ENCODE measurements at regions not wholly inside any gene's neighbourhood (a gene's known extent, or its start where the extent isn't known, plus 50 kb on each side); places are given as distances from the start of the nearest gene placed in this dataset.

GRCh38 chr5:97644896-97645295 lies 461.8 kb upstream of the RIOK2 start:
- CTCF ChIA-PET, result no interaction called here
- POLR2A ChIA-PET, result no interaction called here

- POLR2A ChIA-PET, result no interaction called here
- CTCF ChIA-PET, result no interaction called here
Measured at GRCh38 chr5:97657239-97657638, 474.2 kb upstream of the RIOK2 start.

DNA sequence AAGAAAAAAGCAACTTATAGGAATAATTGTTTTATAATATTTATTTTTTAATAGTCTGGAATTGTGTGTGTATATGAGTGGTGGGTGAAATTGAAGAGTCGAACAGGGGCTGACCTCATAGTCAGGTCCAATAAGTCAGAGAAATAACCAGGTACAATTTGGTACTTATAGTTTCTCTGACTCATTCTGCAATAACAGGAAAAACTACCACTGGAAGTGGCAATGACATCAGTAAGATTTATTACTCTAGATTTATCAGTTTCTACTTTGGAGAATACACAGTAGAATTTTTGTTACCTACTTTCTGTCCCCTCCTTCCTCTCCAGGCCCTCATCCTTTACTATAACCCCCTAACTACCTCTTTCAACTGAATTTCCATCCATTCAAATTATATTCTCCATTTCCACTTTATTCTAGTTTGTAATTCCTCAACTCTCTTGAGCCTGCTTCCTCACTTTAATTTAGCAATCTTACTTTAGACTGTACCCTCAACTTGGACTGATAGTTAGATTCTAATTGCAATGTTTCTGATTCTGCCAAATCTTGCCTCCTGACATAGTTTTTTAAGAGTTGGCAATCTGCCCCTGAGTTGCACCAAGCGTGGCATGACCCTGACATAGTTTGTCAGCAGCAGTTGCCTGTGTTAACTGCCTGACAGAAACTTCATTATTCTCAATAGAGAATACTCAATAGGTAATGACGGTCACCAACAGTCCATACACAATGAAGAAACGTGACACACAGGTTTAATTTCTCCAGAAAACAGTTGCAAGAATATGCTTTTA lies 475.3 kb upstream of the RIOK2 start:
- ChIA-PET POLR2A (no interaction called here), CTCF (no interaction called here)

- CTCF ChIA-PET, result no interaction called here
- POLR2A ChIA-PET, result no interaction called here
Measured at GRCh38 chr5:97666783-97667182, 483.7 kb upstream of the RIOK2 start.

GRCh38 chr5:97670447-97670846 lies 487.4 kb upstream of the RIOK2 start:
- ChIA-PET POLR2A (no interaction called here), CTCF (no interaction called here)

GRCh38 chr5:97676608-97677007 lies 493.6 kb upstream of the RIOK2 start:
- ChIA-PET POLR2A (no interaction called here), CTCF (no interaction called here)

- ChIA-PET CTCF (no interaction called here), POLR2A (no interaction called here)
Measured at GRCh38 chr5:97694091-97694490, 511.0 kb upstream of the RIOK2 start.

DNA sequence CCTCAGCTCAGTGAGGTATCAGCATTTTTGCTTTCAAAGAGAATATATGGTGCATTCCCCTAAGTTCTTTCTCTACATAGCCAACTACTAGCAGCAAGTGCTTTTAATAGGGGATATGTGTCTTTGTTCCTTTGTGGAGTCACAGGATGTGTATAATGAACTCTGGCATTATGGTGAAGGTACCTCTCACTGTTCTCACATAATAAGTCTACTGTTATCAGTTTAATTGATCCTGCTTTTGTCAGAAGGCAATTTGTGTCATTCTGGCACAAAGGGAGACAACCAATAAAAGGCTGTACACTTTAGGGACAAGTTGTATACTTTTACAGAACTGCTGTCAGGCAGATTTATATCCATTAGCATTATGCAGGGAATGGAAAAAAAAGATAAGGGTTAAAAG lies 531.4 kb upstream of the RIOK2 start:
- POLR2A ChIA-PET, result no interaction called here
- CTCF ChIA-PET, result no interaction called here

DNA sequence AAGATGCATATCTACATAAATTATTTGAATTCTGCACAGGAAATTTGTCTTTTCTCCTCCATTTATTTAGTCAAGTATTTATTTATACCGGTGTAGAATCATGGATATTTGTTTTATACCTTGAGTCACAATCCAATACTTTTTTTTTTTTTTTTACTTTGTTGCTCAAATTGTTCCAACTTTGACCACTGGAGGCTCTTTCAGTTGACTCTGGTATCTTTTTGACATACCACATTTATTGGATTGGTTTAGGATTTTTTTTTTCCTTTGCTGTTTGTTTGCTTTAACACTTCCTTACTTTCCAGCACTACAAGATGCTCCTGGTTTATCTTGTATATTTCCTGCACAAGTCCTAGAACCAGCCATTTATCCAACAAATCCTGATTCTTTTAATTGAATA lies 543.1 kb upstream of the RIOK2 start:
- ChIA-PET POLR2A (no interaction called here), CTCF (no interaction called here)

DNA sequence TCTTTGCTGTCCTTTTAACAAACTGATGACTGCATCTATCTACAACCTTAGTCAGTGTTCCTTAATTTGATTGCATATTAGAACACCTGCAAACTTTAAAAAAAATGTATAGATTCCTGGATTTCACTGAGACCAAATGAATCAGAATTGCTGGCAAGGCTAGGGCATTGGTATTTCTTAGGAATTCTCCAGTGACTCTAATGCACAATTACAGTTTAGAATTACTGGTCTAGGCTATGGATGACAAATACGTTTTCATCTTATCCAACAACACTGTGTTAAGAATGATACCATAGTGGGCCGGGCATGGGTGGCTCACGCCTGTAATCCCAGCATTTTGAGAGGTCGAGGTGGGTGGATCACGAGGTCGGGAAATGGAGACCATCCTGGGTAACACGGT lies 545.9 kb upstream of the RIOK2 start:
- ChIA-PET CTCF (no interaction called here), POLR2A (no interaction called here)

DNA sequence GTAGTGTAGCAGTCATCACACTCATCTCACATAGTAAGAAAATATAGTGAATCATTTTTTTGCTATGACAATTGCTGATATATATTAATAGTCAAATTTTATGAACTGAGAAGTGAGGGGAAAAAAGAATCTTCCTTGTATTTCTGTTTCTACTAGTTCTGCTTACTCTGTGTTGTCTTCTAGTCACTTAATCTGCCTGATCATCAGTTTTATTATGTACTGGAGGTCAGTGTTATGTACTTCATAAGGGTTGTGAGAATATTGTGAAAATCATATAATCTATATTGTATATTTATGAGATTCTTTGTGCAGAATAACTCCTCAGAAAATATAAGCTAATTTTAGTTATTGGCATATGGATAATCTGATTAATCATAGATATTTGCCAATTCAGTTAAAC lies 546.9 kb upstream of the RIOK2 start:
- ChIA-PET CTCF (no interaction called here), POLR2A (no interaction called here)

DNA sequence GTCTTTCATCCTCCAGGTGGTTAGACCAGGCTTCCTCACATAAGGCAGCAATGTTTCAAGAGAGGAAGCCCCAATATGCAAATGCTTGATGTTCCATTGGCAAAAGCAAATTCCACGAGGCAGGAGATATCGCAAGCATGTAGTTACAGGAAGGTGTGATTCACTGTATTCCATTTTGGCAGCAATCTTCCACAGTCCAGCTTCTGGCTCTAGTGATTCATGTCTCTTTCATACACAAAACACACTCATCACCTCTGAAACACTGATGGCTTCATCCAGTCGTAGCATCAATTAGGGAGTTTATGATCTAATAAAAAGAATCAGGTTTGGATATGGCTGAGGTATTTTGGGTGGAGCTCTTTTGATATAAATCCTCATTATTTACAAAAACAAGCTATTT lies 552.2 kb upstream of the RIOK2 start:
- CTCF ChIA-PET, result no interaction called here
- POLR2A ChIA-PET, result no interaction called here

GRCh38 chr5:97737608-97738007 lies 554.6 kb upstream of the RIOK2 start:
- ChIA-PET CTCF (no interaction called here), POLR2A (no interaction called here)

GRCh38 chr5:97745817-97746216 lies 562.8 kb upstream of the RIOK2 start:
- CTCF ChIA-PET, result no interaction called here

DNA sequence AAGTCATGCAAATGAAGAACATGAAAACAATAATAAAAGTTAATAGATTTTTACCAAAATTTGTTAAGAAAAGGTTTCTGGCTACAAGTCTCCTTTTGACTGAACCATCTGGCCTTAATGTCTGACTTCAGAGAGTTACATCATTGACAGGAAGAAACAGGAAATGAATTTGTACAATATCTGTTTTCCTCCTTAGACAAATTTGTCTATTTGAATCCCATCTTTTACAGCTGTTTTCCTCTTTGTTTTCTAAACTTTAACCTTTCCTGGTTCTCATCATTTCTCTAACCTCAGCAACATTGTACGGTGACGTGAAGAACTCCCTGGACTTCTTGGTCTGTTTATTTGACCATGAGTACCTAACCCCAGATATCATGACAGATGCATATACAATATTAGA lies 567.5 kb upstream of the RIOK2 start:
- POLR2A ChIA-PET, result no interaction called here
- CTCF ChIA-PET, result no interaction called here

More at GRCh38 chr5:97745817-97746216, 562.8 kb upstream of the RIOK2 start:
- POLR2A ChIA-PET, result no interaction called here

GRCh38 chr5:97751540-97751939 lies 568.5 kb upstream of the RIOK2 start:
- CTCF ChIA-PET, result no interaction called here
- POLR2A ChIA-PET, result no interaction called here

DNA sequence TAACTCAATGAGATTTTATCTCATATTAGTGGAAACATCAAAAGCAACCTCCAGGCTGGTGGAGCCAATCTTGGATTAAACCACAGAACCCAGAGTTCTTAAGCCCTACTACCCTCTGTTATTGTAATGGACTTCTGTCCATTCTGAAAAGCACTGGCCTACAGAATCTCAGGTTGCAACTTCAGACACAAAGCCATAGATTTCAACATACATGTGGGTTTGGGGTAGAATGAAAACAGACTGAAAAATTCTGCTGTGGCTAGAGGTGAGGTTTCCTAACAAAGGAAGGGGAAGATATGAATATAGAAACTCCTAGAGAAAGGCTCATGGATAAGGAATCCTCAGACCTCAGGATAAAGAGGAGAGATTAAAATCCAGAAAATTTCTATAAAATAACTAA lies 569.8 kb upstream of the RIOK2 start:
- ChIA-PET CTCF (no interaction called here), POLR2A (no interaction called here)

DNA sequence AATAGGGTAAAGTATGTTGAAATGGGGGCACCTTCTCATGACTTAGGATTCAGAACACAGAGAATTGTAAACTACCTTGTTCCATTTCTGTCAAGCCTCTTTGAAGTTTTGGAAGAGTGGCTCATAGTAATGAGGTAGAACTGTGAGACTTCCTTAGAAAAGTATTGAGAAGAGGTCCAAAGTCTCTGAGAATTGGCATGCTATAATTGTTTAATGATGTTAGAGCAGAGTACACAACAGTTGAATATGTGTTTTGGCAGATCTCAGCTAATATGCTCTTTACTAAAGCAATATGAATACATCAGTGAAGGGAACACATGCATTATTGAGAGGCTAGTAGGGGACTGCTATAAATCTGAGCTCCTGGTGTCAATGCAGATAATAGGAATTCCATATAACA lies 579.4 kb upstream of the RIOK2 start:
- ChIA-PET POLR2A (no interaction called here), CTCF (no interaction called here)

- CTCF ChIA-PET, result no interaction called here
Measured at GRCh38 chr5:97764700-97765099, 581.7 kb upstream of the RIOK2 start.

DNA sequence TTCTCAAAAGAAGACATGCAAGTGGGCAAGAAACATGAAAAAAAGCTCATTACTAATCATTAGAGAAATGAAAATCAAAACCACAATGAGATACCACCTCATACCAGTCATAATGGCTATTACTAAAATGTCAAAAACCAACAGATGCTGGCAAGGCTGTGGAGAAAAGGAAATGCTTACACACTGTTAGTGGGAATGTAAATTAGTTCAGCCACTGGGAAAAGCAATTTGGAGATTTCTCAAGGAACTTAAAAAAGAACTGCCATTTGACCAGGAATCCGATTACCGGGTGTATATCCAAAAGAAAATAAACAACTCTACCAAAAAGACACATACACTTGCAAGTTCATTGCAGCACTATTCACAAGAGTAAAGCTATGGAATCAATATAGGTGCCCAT lies 595.4 kb upstream of the RIOK2 start:
- ChIA-PET CTCF (no interaction called here), POLR2A (no interaction called here)

More at GRCh38 chr5:97764700-97765099, 581.7 kb upstream of the RIOK2 start:
- POLR2A ChIA-PET, result no interaction called here

GRCh38 chr5:97788369-97788768 lies 605.3 kb upstream of the RIOK2 start:
- POLR2A ChIA-PET, result no interaction called here

DNA sequence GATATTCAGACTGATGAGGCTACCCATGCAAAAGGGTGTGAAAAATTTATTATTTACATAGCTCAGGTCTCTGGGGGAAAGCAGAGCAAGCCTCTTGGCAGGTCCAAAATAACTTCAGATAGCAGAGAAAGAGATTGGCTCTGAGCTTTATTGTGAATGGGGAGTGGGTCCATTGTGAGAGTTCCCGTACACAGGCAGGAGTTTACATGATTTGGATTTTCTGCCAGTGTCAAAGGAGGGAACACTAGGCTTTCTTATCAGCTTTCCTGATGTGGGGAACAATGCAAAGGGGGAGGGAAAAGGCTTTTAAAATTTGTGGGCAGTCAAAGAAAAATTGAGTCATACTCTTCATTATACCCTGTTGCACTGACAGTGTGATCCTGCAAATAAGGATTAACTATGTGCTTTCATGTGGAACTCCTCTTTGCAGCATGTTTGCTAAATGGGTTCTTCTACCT lies 615.0 kb upstream of the RIOK2 start:
- ChIA-PET POLR2A (no interaction called here), CTCF (no interaction called here)

More at GRCh38 chr5:97788369-97788768, 605.3 kb upstream of the RIOK2 start:
- CTCF ChIA-PET, result no interaction called here

DNA sequence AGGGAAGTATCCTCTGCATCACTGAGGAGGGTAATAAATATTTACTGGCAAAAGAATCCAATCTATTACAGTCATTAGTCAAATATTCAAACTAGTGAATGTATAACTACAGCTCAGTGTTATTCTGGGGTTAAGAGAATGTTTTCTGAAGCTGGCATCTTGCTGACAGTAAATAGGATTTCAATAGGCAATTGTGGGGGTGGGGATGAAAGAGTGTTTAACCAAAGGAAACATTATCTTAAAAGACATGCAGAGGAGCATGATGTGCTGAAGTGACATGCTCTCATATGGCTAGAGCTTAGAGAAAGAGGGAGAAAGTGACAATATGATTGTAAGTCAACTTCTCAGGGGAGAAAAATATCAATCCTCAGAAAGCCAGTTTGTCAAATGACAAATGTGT lies 618.4 kb upstream of the RIOK2 start:
- CTCF ChIA-PET, result no interaction called here

More for the DNA sequence above, 618.4 kb upstream of the RIOK2 start:
- POLR2A ChIA-PET, result no interaction called here

Data from activated CD8-positive, alpha-beta memory T cell treated with anti-CD3 and anti-CD28 coated beads for 36 hours (primary cell).